Liver (tissue), 8 donors: ENCODE measurements at regions not wholly inside any gene's neighbourhood (a gene's known extent, or its start where the extent isn't known, plus 50 kb on each side); places are given as distances from the start of the nearest gene placed in this dataset.
"Not testable (repeated sequence)": the region's sequence is repeated elsewhere in the genome, so short reads cannot be mapped to it uniquely, and the experiment has no call there.

Source experiments
- DNase-seq: peaks from one replicate; pipeline ENCODE4 v3.0.0-alpha.2; 2017; ENCODE audit warnings: low spot score
- H3K27ac ChIP-seq, 2 donors: one replicate each; pipeline ENCODE4 v1.7.0; 2013; ENCODE audit warnings: inconsistent platforms in 2 of 2, low read length in 2 of 2, control low read depth in 1 of 2, low read depth in 1 of 2, mild to moderate bottlenecking in 1 of 2
- H3K27me3 ChIP-seq, 4 donors: one replicate each; pipeline versions ENCODE4 v1.6.1 to v1.7.0; 2013; ENCODE audit warnings: low read length in 3 of 4, inconsistent platforms in 1 of 4, mild to moderate bottlenecking in 1 of 4, moderate library complexity in 1 of 4; ENCODE audit not compliant: control insufficient read depth in 4 of 4, insufficient read depth in 4 of 4
- H3K36me3 ChIP-seq, 4 donors: one replicate each; pipeline versions ENCODE4 v1.6.1 to v1.7.0; 2013; ENCODE audit warnings: low read length in 3 of 4, mild to moderate bottlenecking in 3 of 4, low read depth in 1 of 4, moderate library complexity in 1 of 4; ENCODE audit not compliant: control insufficient read depth in 4 of 4, insufficient read depth in 3 of 4
- H3K4me1 ChIP-seq, 4 donors: one replicate each; pipeline versions ENCODE4 v1.6.1 to v1.7.0; 2013; ENCODE audit warnings: low read length in 3 of 4, mild to moderate bottlenecking in 3 of 4, moderate library complexity in 1 of 4; ENCODE audit not compliant: control insufficient read depth in 4 of 4, insufficient read depth in 4 of 4
- H3K4me3 ChIP-seq, 3 donors: one replicate each; pipeline versions ENCODE4 v1.6.1 to v1.7.0; 2013; ENCODE audit warnings: low read length in 3 of 3, control low read depth in 1 of 3, low read depth in 1 of 3, mild to moderate bottlenecking in 1 of 3
- H3K9ac ChIP-seq, 2 donors: one replicate each; pipeline ENCODE4 v1.7.0; 2013; ENCODE audit warnings: low read length in 2 of 2, mild to moderate bottlenecking in 2 of 2, moderate library complexity in 2 of 2, control low read depth in 1 of 2, low read depth in 1 of 2
- H3K9me3 ChIP-seq, 4 donors: one replicate each; pipeline versions ENCODE4 v1.6.1 to v1.7.0; 2013; ENCODE audit warnings: low read length in 3 of 4; ENCODE audit not compliant: control insufficient read depth in 4 of 4
- ATF3 ChIP-seq: IDR thresholded peaks from 2 replicates; pipeline ENCODE4 v1.6.1; 2016; ENCODE audit warnings: antibody characterized with exemption
- CTCF ChIP-seq: fragments of 150-350 bp; IDR thresholded peaks from 2 replicates; pipeline ENCODE4 v1.5.1; 2017; ENCODE audit warnings: improper control_type of control experiment, low read depth, low read length; ENCODE audit not compliant: missing input control
- EGR1 ChIP-seq, 2 donors: IDR thresholded peaks; 2 replicates each; pipeline ENCODE4 v1.6.1; 2016 to 2018; ENCODE audit warnings: antibody characterized with exemption in 2 of 2, low read depth in 2 of 2
- FOXA1 ChIP-seq: IDR thresholded peaks from 2 replicates; pipeline ENCODE4 v1.6.1; 2016; ENCODE audit warnings: antibody characterized with exemption
- FOXA2 ChIP-seq: IDR thresholded peaks from 2 replicates; pipeline ENCODE4 v1.6.1; 2016; ENCODE audit warnings: antibody characterized with exemption
- GABPA ChIP-seq, 2 donors: IDR thresholded peaks in 1 of 2; conservative IDR thresholded peaks in 1 of 2; 2 replicates each; pipeline ENCODE4 v1.6.1; 2016; ENCODE audit warnings: antibody characterized with exemption in 2 of 2, mild to moderate bottlenecking in 1 of 2, moderate library complexity in 1 of 2
- HNF4A ChIP-seq, 2 donors: conservative IDR thresholded peaks; 2 replicates each; pipeline ENCODE4 v1.6.1; 2016; ENCODE audit warnings: antibody characterized with exemption in 2 of 2, mild to moderate bottlenecking in 2 of 2
- HNF4G ChIP-seq: IDR thresholded peaks from 2 replicates; pipeline ENCODE4 v1.6.1; 2016; ENCODE audit warnings: antibody characterized with exemption
- NR2F2 ChIP-seq: IDR thresholded peaks from 2 replicates; pipeline ENCODE4 v1.6.1; 2016; ENCODE audit warnings: antibody characterized with exemption
- RAD21 ChIP-seq, 2 donors: IDR thresholded peaks; 2 replicates each; pipeline ENCODE4 v1.6.1; 2016; ENCODE audit warnings: antibody characterized with exemption in 2 of 2, mild to moderate bottlenecking in 2 of 2
- RXRA ChIP-seq, 2 donors: IDR thresholded peaks; 2 replicates each; pipeline ENCODE4 v1.6.1; 2017 to 2018; ENCODE audit warnings: antibody characterized with exemption in 2 of 2, mild to moderate bottlenecking in 1 of 2
- SP1 ChIP-seq: IDR thresholded peaks from 2 replicates; pipeline ENCODE4 v1.6.1; 2018; ENCODE audit warnings: antibody characterized with exemption, mild to moderate bottlenecking
- TAF1 ChIP-seq: conservative IDR thresholded peaks from 2 replicates; pipeline ENCODE4 v1.6.1; 2016; ENCODE audit warnings: antibody characterized with exemption, mild to moderate bottlenecking
- YY1 ChIP-seq: IDR thresholded peaks from 2 replicates; pipeline ENCODE4 v1.6.1; 2016; ENCODE audit warnings: antibody characterized with exemption, mild to moderate bottlenecking
- WGBS: extraction: QIAGEN DNeasy Blood & Tissue Kit; methylation state at CpG from one replicate; pipeline ENCODE4 v1.1.7; 2013; 5-methylcytosine and 5-hydroxymethylcytosine counted together
- donor health status: healthy.
- donor health status: healthy.
- donor health status: healthy.
- donor health status: healthy.
- donor health status: healthy.

- Histone ChIP-seq H3K4me3 (no peak overlapping the region), H3K9me3 (no peaks in the 10 kb centered on the region), H3K27me3 (peaks cover 0 to 4% (median 0%) of the 10 kb centered on the region in 4 donors), H3K27ac (peak overlapping the region in 1 of 2 donors; percentile 28), H3K9ac (no peak overlapping the region), H3K36me3 (no peaks in the 10 kb centered on the region), H3K4me1 (peaks cover 0 to 11% (median 5%) of the 10 kb centered on the region in 4 donors)
- DNase-seq = no peak
- no peak for TF ChIP-seq FOXA2
- TF ChIP-seq YY1 = no peak
- TF ChIP-seq TAF1 = no peak
- TF ChIP-seq HNF4G = no peak
- WGBS = 62% methylated on average over 9 of the region's 9 CpGs
Observed at GRCh38 chr3:44028-44676, 152.4 kb upstream of the CHL1 start.

GRCh38 chr3:44941-45340 is 151.6 kb upstream of the CHL1 start:
- not testable (repeated sequence) for H3K9ac ChIP-seq, H3K27ac ChIP-seq, DNase-seq, H3K36me3 ChIP-seq, H3K9me3 ChIP-seq, H3K4me3 ChIP-seq, H3K27me3 ChIP-seq
- TF ChIP-seq HNF4A (conservative IDR thresholded peaks at IDR 0.05) = peak; percentile 51 to 52
- H3K4me1 ChIP-seq = peaks cover 0 to 11% (median 5%) of the 10 kb centered on the region in 4 donors
- 52% methylated on average over 5 of the region's 5 CpGs for WGBS

- Histone ChIP-seq H3K4me3 (no peak overlapping the region), H3K9ac (no peak overlapping the region), H3K36me3 (no peaks in the 10 kb centered on the region), H3K9me3 (peaks cover 0 to 1% (median 0%) of the 10 kb centered on the region in 4 donors), H3K27me3 (peaks cover 0 to 4% (median 0%) of the 10 kb centered on the region in 4 donors), H3K4me1 (peaks cover 0 to 11% (median 5%) of the 10 kb centered on the region in 4 donors), H3K27ac (no peak overlapping the region)
- 54% methylated on average over 2 of the region's 2 CpGs for WGBS
- no peak for DNase-seq
- TF ChIP-seq FOXA1 = no peak
- no peak for TF ChIP-seq ATF3
- TF ChIP-seq YY1 = no peak
- no peak for TF ChIP-seq GABPA (IDR thresholded peaks at IDR 0.05 in 1 of 2, conservative IDR thresholded peaks at IDR 0.05 in 1 of 2)
- no peak for TF ChIP-seq RAD21 (IDR thresholded peaks at IDR 0.05)
- TF ChIP-seq TAF1 = no peak
- no peak for TF ChIP-seq NR2F2
- no peak for TF ChIP-seq SP1
- no peak for TF ChIP-seq RXRA (IDR thresholded peaks at IDR 0.05)
- TF ChIP-seq CTCF = no peak
- no peak for TF ChIP-seq FOXA2
- no peak for TF ChIP-seq EGR1 (IDR thresholded peaks at IDR 0.05; ENCODE audit: low read depth in 2 of 2)
Observed at GRCh38 chr3:46576-46975, 150.0 kb upstream of the CHL1 start.

- H3K9ac ChIP-seq, H3K27ac ChIP-seq, DNase-seq, H3K36me3 ChIP-seq, H3K27me3 ChIP-seq, H3K4me3 ChIP-seq, H3K4me1 ChIP-seq, H3K9me3 ChIP-seq: not testable (repeated sequence)
- WGBS = 77% methylated on average over 5 of the region's 5 CpGs
Observed at GRCh38 chr3:53441-53840, 143.1 kb upstream of the CHL1 start.
